GM19043 (cell line): ENCODE measurements at regions not wholly inside any gene's neighbourhood (a gene's known extent, or its start where the extent isn't known, plus 50 kb on each side); places are given as distances from the start of the nearest gene placed in this dataset.

Experiments used
- ATAC-seq: cut with Tn5 transposase; IDR thresholded peaks from one replicate; pipeline ENCODE4 v1.9.1; 2021; ENCODE audit warnings: low read depth; ENCODE audit not compliant: unreplicated experiment

- ATAC-seq, result no peak
These were observed 99.4 kb upstream of the ZNF507 start for GRCh38 chr19:32246006-32246405.

GRCh38 chr19:32251634-32252332 lies 93.6 kb upstream of the ZNF507 start:
- no peak for ATAC-seq

- ATAC-seq, result no peak
These were observed 93.1 kb upstream of the ZNF507 start for GRCh38 chr19:32252333-32252669.

DNA sequence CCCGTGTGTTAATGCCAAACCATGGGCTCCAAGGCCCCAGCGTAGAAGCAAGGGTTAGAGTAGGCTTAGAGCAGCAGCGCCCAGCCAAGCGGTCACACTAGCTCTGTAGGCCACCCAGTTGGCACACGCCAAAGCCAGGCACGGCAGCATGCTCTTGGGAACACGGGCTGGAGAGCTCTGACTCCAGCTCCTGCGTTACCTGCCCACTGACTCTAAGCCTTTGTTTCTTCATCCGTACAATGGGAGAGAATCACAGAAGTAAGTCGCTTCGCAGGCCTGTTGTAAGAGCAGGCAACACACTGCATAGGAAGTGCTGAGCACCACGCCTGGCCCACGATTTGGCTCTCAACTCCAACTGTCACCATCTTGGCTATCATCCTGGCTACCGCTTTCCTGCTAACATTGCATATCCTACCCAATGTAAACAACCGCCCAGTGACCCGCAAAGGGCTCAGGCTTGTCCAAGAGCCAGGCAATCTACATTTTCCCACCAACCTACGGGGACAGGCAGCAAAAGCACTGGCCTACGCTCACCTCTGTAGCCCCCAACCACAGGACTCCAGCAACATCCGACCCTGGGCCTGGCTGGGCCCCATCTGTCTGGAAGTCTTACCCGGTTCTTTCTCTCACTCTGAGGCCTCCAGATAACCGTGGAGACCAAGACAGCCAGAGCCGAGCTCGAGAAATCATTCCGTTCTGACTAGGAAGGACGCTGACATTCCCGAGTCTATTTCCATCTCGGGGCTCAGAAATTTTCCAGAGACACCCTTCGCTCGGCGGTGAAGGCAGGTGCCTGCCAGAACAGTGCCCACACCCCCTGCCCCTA lies 91.5 kb upstream of the ZNF507 start:
- ATAC-seq, result no peak

- ATAC-seq, result no peak
These were observed 90.9 kb upstream of the ZNF507 start for GRCh38 chr19:32254509-32254890.

- no peak for ATAC-seq
These were observed 89.7 kb upstream of the ZNF507 start for GRCh38 chr19:32255536-32256295.

DNA sequence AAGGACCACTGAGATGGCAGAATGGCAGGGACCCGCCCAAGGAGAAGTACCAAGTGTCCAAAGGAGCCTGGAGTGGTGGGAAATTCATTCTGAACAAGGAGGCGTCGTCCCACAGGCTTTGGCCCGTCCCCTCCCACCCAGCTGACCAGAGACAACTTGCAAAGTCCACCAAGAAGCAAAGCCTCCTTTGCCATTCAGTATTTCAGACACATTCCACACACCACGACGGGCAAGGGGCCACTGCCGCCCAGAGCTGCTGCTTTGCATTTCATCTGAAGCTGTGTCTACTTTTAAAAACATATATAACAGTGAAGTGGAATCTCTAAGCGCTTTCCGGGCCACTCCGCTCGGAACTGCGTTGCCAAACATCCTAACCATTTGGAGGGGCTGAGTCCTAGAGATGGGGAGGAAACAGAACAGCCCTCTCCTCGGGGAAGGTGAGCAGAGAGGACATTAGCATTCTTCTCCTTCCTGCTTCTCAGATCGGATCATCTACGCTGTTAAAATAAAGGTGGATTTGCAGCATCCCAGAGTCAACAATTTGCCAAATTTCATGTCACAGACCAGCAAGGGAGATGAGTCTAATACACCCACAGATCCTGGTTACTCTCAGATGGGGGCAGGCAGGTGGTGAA lies 89.0 kb upstream of the ZNF507 start:
- no peak for ATAC-seq

DNA sequence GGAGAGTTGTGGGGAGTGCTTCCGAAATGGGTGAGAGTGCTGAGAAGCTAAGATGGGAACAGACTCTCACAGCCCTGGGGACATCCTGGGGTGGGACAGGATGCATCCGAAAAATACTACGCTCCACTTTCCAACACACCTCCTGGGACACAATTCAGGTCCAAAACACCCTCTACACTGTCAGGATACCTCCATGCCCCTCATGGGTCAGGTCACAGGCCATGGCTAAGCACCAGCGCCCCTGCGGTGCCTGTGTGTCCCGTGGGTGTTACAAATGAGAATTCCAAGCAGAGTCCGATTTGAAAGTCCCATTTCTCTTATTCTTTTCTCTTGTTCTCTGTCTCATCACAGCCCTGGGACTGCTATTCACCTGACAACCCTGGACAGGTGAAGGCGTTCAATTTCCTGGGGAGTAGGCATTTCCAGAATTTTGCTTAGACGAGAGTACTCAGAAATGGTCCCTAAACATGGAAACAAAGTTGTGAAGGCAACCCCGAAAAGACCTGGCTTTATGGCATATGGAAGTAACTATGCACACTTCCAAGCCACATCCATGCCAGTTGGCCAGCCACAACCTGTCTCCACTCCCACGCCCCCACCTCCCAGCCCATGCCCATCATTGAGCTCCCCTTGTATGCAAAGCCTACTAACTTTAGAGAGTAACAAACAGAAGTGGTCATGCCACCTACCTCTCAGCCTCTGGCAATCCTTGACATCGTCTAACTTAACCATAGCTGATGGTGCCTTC lies 87.9 kb upstream of the ZNF507 start:
- ATAC-seq, result no peak

DNA sequence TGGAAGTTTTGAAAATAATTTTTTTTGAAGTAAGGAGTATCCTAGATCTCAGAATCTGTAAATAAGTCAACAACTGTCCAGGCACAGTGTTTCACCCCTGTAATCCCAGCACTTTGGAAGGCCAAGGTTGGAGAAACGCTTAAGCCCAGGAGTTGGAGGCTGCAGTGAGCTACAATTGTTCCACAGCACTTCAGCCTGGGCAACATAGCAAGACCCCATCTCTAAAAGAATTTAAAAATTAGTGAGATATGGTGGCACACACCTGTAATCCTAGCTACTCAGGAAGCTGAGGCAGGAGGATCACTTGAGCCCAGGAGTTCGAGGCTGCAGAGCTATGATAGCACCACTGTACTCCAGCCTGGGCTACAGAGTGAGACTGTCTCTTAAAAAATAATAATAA lies 87.2 kb upstream of the ZNF507 start:
- no peak for ATAC-seq

DNA sequence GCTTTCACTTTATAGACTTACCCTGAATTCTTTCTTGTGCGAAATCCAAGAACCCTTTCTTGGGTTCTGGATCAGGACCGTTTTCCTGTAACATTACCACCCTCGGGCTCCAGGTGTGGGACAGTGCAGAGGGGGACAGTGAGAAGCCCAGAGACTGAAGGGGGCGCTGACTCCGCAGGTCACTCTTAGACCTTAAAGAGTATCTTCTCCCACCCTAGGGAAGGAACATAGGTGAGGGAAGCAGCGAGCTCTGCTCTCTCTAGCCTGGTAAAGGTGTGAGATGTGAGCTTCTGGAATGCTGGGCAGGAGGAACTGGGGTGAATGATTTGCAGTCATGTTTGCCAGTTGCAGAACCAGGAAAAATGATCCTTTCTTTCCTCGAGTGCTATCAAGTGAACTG lies 80.8 kb upstream of the ZNF507 start:
- no peak for ATAC-seq

DNA sequence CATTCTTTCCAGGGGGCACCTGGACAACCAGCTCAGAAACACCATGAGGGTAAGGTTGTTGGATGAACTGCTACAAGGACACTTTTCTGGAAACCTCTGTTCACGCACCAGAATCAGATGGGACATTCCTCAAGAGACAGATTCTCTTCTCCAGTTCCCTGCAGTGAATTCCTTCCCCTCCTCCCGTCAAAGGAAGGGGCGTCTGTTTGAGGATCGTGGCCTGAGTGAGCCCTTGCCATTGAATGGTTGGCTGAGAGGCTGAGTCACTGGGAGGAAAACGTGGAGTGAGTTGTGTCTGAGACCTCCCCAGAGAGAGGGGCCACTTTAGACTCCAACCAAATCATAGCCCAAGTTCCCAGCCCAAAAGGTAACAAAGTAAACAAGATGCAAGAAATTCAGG lies 79.4 kb upstream of the ZNF507 start:
- ATAC-seq, result no peak

DNA sequence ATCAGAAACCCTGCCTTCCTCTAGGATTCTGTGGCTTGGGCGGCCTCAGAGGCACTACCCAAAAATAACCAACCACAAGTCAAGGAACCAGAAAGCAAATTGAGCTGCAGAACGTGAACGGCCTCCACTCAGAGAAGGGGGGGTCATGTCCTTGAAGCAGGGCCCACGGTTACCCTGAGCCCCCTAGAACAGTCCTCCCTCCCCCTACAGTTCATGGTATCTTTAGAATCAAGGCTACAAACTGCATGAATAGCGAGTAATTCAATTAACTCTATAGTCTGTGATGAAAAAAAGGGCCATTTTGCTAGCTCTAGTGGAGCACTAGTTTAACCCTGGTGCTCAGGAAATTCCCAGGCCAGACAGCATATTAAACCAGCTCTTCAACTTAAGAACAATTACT lies 79.0 kb upstream of the ZNF507 start:
- ATAC-seq, result no peak

GRCh38 chr19:32268381-32268780 lies 77.0 kb upstream of the ZNF507 start:
- ATAC-seq, result no peak

DNA sequence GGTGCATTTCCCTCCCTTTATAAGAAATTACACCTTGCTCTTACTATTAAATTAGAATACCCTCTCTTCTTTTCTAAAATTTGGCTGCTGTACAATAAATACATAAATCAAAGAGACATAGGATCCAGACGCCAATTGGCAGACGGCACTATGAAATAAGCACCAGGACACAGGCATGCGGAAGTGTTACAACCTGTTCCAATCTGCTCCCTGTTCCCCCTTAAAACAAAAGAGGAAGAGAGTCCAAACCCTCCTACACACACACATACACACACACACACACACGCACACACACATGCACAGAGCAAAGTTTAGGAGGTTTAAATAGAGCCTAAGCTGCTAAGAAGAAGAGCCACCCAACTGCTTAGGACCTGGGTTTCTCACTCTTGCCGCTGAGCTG lies 75.6 kb upstream of the ZNF507 start:
- no peak for ATAC-seq

DNA sequence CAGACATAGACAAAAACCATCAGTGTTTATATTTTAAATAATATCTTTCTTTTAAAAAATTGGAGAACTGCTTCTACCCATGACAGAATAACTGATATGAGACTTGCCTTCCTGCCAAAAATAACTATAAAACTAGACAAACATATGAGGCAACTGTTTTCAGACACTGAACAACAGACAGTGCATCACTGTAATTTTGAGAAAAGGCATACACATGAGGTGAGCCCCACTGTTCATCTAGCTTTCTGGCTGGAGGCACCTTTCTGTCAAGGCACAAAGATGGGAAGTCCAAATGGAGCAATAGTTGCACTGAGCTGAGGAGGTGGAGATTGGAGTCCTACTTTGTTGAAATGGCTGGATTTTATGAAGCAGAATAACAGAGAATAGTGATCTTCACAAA lies 71.9 kb upstream of the ZNF507 start:
- no peak for ATAC-seq

DNA sequence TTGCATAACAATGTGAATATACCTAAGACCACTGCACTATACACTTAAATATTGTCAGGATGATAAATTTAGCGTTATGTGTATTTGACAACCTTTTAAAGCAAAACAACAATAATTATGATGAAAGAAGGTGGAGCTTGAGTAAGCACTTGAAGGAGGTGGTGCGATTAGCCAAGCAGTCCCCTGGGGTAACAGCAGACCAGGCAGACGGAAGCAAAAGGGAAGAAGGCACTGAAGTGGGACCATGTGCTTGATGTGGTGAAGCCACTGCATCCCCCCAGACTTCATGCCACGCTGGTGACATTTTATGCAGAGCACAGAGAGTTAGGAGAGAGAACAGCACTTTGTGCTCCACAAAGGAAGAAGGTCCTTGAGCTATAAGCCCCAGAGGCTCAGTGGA lies 58.3 kb upstream of the ZNF507 start:
- no peak for ATAC-seq

GRCh38 chr19:32287811-32288227 lies 57.6 kb upstream of the ZNF507 start:
- no peak for ATAC-seq

GRCh38 chr19:32289566-32290210 lies 55.7 kb upstream of the ZNF507 start:
- ATAC-seq, result no peak

GRCh38 chr19:32291876-32292275 lies 53.5 kb upstream of the ZNF507 start:
- ATAC-seq, result no peak

DNA sequence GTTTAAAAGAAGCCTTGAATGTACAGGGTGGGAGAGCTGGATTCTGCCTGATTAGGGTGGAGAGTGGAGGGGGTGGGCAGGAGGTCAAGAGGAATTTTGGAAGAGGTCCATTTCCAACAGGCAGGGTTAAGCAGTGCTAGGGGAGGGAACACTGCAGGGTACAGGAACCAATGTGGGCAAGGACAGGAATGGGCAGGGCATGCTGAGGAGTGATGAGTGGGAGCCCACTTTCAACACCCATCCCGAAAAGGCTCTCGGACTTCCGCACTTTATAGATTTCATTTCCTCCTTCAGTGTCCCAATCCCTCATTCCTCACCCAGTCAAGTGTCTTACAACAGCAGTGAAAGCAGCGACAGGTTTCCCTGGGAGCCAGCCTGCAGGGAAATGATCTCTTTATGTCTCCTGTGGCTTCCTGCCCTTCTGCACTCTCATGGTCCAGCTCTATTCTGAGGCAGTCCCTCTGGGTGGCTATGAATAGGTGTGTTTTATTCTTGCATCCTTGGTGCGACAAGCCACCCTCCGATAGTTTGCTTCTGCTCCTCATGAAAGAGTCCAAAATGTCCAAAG lies 50.5 kb upstream of the ZNF507 start:
- no peak for ATAC-seq
